Adrenal gland (tissue), 9 donors: ENCODE measurements at regions not wholly inside any gene's neighbourhood (a gene's known extent, or its start where the extent isn't known, plus 50 kb on each side); places are given as distances from the start of the nearest gene placed in this dataset.

Experiments used
- DNase-seq, 7 donors: peaks; one replicate each; pipeline ENCODE4 v3.0.0-alpha.2; 2019 to 2020
- H3K27ac ChIP-seq, 5 donors: fragments of 200-600 bp; sonication (generic) in 4 of 5; 1 replicate in 3 of 5; 2 replicates in 2 of 5; pipeline versions ENCODE4 v1.5.1 to v1.8.0; 2016 to 2020; ENCODE audit warnings: mild to moderate bottlenecking in 1 of 5
- H3K27me3 ChIP-seq: fragments of 200-600 bp; 2 replicates; pipeline ENCODE4 v1.8.0; 2021
- H3K36me3 ChIP-seq, 2 donors: fragments of 200-600 bp; replicated peaks in 1 of 2; 1 replicate in 1 of 2; 2 replicates in 1 of 2; pipeline versions ENCODE4 v1.5.1 to v1.8.0; 2018 to 2022
- H3K4me1 ChIP-seq, 2 donors: fragments of 200-600 bp; replicated peaks in 1 of 2; 1 replicate in 1 of 2; 2 replicates in 1 of 2; pipeline versions ENCODE4 v1.5.1 to v1.8.0; 2018 to 2021
- H3K4me3 ChIP-seq, 4 donors: fragments of 200-600 bp; sonication (generic) in 3 of 4; one replicate each; pipeline ENCODE4 v1.5.1; 2016 to 2018
- H3K9me3 ChIP-seq, 3 donors: fragments of 200-600 bp; sonication (generic) in 1 of 3; replicated peaks in 1 of 3; 1 replicate in 2 of 3; 2 replicates in 1 of 3; pipeline versions ENCODE4 v1.5.1 to v1.8.0; 2016 to 2021
- POLR2A ChIP-seq, 2 donors: fragments of 450-650 bp; IDR thresholded peaks; one replicate each; pipeline ENCODE4 v1.6.1; 2017; ENCODE audit warnings: antibody characterized with exemption in 2 of 2, mild to moderate bottlenecking in 2 of 2, moderate library complexity in 1 of 2
- WGBS, 4 donors: extraction: QIAGEN DNeasy Blood & Tissue Kit in 2 of 4; methylation state at CpG; one replicate each; pipeline versions ENCODE4 v1.1.5 to v1.1.7; 2013 to 2017; 5-methylcytosine and 5-hydroxymethylcytosine counted together
- intact Hi-C, 2 donors: fragments of 100-400 bp; cut with DNase I; formaldehyde crosslinking; loops; one replicate each; pipeline versions ENCODE4 v1.14.1 to v1.15.0; 2022 to 2023
- TF ChIP-seq, protein P1 (sequence below), 6 experiments: fragments of 450-650 bp in 4 of 6; fragments of 200-600 bp in 2 of 6; sonication (generic) in 1 of 6; IDR thresholded peaks; 1 replicate in 5 of 6; 2 replicates in 1 of 6; pipeline versions ENCODE4 v1.5.1 to v1.8.0; 2016 to 2021; ENCODE audit warnings: antibody characterized with exemption in 6 of 6, mild to moderate bottlenecking in 2 of 6, moderate library complexity in 1 of 6
- donor health status: healthy with polysubstance abuse.
- donor health status: Bipolar disorder and iron deficiency.
- donor health status: DM: yes; HTN: yes; CAD: no.
- donor health status: DM: no; HTN: no; CAD: no.
- donor health status: DM: no; HTN: no; CAD: no.

DNA sequence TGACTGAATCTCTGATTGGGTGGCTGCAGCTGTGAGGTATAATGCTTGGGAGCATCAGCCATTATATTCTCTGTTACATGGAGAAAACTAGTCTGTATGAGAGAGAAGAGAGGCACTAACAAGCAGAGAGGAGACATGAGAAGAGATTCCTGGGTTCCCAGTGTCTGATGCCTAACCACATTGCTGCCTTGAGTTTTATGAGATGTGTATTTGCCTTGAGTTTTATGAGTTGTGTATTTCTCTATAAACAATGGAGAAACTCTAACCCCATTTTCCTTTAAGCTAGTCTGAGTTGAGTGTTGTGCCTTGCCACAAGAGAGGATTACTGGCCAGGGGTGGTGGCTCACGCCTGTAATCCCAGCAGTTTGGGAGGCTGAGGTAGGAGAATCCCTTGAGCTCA, 208.1 kb downstream of the BCOR start:
- TF ChIP-seq POLR2A (IDR thresholded peaks at IDR 0.05) = no peak
- TF ChIP-seq, protein P1, sequence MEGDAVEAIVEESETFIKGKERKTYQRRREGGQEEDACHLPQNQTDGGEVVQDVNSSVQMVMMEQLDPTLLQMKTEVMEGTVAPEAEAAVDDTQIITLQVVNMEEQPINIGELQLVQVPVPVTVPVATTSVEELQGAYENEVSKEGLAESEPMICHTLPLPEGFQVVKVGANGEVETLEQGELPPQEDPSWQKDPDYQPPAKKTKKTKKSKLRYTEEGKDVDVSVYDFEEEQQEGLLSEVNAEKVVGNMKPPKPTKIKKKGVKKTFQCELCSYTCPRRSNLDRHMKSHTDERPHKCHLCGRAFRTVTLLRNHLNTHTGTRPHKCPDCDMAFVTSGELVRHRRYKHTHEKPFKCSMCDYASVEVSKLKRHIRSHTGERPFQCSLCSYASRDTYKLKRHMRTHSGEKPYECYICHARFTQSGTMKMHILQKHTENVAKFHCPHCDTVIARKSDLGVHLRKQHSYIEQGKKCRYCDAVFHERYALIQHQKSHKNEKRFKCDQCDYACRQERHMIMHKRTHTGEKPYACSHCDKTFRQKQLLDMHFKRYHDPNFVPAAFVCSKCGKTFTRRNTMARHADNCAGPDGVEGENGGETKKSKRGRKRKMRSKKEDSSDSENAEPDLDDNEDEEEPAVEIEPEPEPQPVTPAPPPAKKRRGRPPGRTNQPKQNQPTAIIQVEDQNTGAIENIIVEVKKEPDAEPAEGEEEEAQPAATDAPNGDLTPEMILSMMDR (IDR thresholded peaks at IDR 0.05) = no peak
- no peak for DNase-seq
- intact Hi-C loops = no loop called here
- H3K27ac ChIP-seq = no peak overlapping the region
- no peak overlapping the region for H3K4me3 ChIP-seq
- peaks cover 6% of the 10 kb centered on the region for H3K27me3 ChIP-seq
- H3K4me1 ChIP-seq = no peaks in the 10 kb centered on the region
- no peaks in the 10 kb centered on the region for H3K36me3 ChIP-seq
- 59 to 100% (median 90%) methylated on average over 1 of the region's 1 CpG for WGBS, 4 donors
- H3K9me3 ChIP-seq = no peaks in the 10 kb centered on the region

- no peak for DNase-seq
- Histone ChIP-seq H3K9me3 (no peaks in the 10 kb centered on the region), H3K36me3 (no peaks in the 10 kb centered on the region), H3K27me3 (peaks cover 6% of the 10 kb centered on the region), H3K27ac (no peak overlapping the region), H3K4me1 (no peaks in the 10 kb centered on the region), H3K4me3 (no peak overlapping the region)
- intact Hi-C loops = no loop called here
- no peak for TF ChIP-seq POLR2A (IDR thresholded peaks at IDR 0.05)
- WGBS, 4 donors = 65 to 82% (median 76%) methylated on average over 7 to 8 of the region's 8 CpGs
Measured at GRCh38 chrX:39890807-39891206, 207.0 kb downstream of the BCOR start.

GRCh38 chrX:39891781-39892180, 206.0 kb downstream of the BCOR start:
- intact Hi-C loops = no loop called here
- 67 to 79% (median 74%) methylated on average over 3 of the region's 3 CpGs for WGBS, 4 donors

GRCh38 chrX:39893417-39894338, 204.1 kb downstream of the BCOR start:
- Histone ChIP-seq H3K4me3 (no peak overlapping the region), H3K36me3 (no peaks in the 10 kb centered on the region), H3K27ac (peak overlapping the region in 1 of 5 donors; percentile 22), H3K27me3 (no peaks in the 10 kb centered on the region), H3K4me1 (no peaks in the 10 kb centered on the region), H3K9me3 (no peaks in the 10 kb centered on the region)
- 72 to 80% (median 78%) methylated on average over 6 to 12 of the region's 12 CpGs for WGBS, 4 donors
- TF ChIP-seq, protein P1 (IDR thresholded peaks at IDR 0.05) = no peak
- no peak for TF ChIP-seq POLR2A (IDR thresholded peaks at IDR 0.05)
- intact Hi-C loops = no loop called here
- no peak for DNase-seq

More at GRCh38 chrX:39891781-39892180, 206.0 kb downstream of the BCOR start:
- TF ChIP-seq, protein P1 (IDR thresholded peaks at IDR 0.05) = no peak
- TF ChIP-seq POLR2A (IDR thresholded peaks at IDR 0.05) = no peak
- no peaks in the 10 kb centered on the region for H3K36me3 ChIP-seq
- H3K4me3 ChIP-seq = no peak overlapping the region
- H3K9me3 ChIP-seq = no peaks in the 10 kb centered on the region
- DNase-seq = no peak
- H3K27ac ChIP-seq = no peak overlapping the region
- no peaks in the 10 kb centered on the region for H3K4me1 ChIP-seq
- H3K27me3 ChIP-seq = peaks cover 6% of the 10 kb centered on the region
